HCT116 (cell line): ENCODE measurements at regions not wholly inside any gene's neighbourhood (a gene's known extent, or its start where the extent isn't known, plus 50 kb on each side); places are given as distances from the start of the nearest gene placed in this dataset.

ENCODE experiments used
- ATAC-seq: fragments of 200-7000 bp; cut with Tn5 transposase; 2 replicates; pipeline ENCODE4 v1.9.1; 2020; ENCODE audit warnings: mild to moderate bottlenecking, moderate library complexity
- BruUV-seq: library from RNA; stranded (reverse); fragments of 400-500 nt; replicated peaks from 2 replicates; lab custom pipeline; 2021; lab: Mats Ljungman, UMichigan
- CTCF ChIA-PET: fragments of 300-600 bp; sonication (Branson Sonifier 250); formaldehyde crosslinking; loops from one replicate; lab custom pipeline; 2021; ENCODE audit warnings: antibody characterized with exemption; lab: Charles Lee
- POLR2A ChIA-PET: fragments of 300-600, 350-600 bp; sonication (Branson Sonifier 250); formaldehyde crosslinking; loops from one replicate; lab custom pipeline; 2021; ENCODE audit warnings: antibody characterized with exemption; lab: Charles Lee
- RAD21 ChIA-PET, 2 experiments: fragments of 300-600 bp; sonication (Branson Sonifier 250); formaldehyde crosslinking; loops; one replicate each; lab custom pipeline; 2023; ENCODE audit warnings: low total read pairs in 2 of 2; ENCODE audit not compliant: uncharacterized antibody in 2 of 2, unreplicated experiment in 2 of 2, low non-redundant PET in 1 of 2; lab: Charles Lee
- DNase-seq: peaks from one replicate; pipeline ENCODE4 v3.0.0-alpha.2; 2010; ENCODE audit warnings: low read depth, low spot score
- H2AFZ ChIP-seq: fragments of 200-600 bp; shearing (Covaris generic), sonication (generic); 2 replicates; pipeline ENCODE4 v1.6.1; 2017; ENCODE audit warnings: low read depth, mixed run types, mixed read lengths, antibody characterized with exemption, low read length; ENCODE audit not compliant: poor library complexity, severe bottlenecking
- H3K27ac ChIP-seq: 2 replicates; pipeline ENCODE4 v1.5.1; 2012; ENCODE audit warnings: low read depth, low read length
- H3K27me3 ChIP-seq: fragments of 200-600 bp; sonication (generic); 2 replicates; pipeline ENCODE4 v1.6.1; 2016; ENCODE audit warnings: mixed run types, low read length, mixed read lengths; ENCODE audit not compliant: insufficient read depth
- H3K36me3 ChIP-seq, 2 experiments: fragments of 200-500 bp in 1 of 2; fragments of 200-600 bp in 1 of 2; sonication (Bioruptor generic) in 1 of 2; sonication (generic) in 1 of 2; 2 replicates each; pipeline versions ENCODE4 v1.5.1 to v1.6.1; 2014 to 2016; ENCODE audit warnings: low read length in 2 of 2, inconsistent platforms in 1 of 2, mixed read lengths in 1 of 2, mixed run types in 1 of 2; ENCODE audit not compliant: insufficient read depth in 2 of 2, control insufficient read depth in 1 of 2
- H3K4me1 ChIP-seq, 2 experiments: fragments of 200-600 bp in 1 of 2; sonication (generic) in 1 of 2; 2 replicates each; pipeline versions ENCODE4 v1.5.1 to v1.6.1; 2012 to 2017; ENCODE audit warnings: low read length in 2 of 2, inconsistent platforms in 1 of 2, mild to moderate bottlenecking in 1 of 2, mixed read lengths in 1 of 2, mixed run types in 1 of 2, moderate library complexity in 1 of 2; ENCODE audit not compliant: insufficient read depth in 2 of 2, control insufficient read depth in 1 of 2
- H3K4me2 ChIP-seq: fragments of 200-600 bp; sonication (generic); 2 replicates; pipeline ENCODE4 v1.6.1; 2017; ENCODE audit warnings: mixed run types, low read length, mixed read lengths
- H3K4me3 ChIP-seq, 2 experiments: fragments of 200-600 bp in 1 of 2; sonication (generic) in 1 of 2; replicated peaks in 1 of 2; 2 replicates each; pipeline ENCODE4 v1.5.1; 2011 to 2016; ENCODE audit warnings: low read length in 2 of 2, control low read depth in 1 of 2, low read depth in 1 of 2, mild to moderate bottlenecking in 1 of 2, mixed read lengths in 1 of 2, mixed run types in 1 of 2
- H3K79me2 ChIP-seq: fragments of 200-600 bp; sonication (generic); 2 replicates; pipeline ENCODE4 v1.6.1; 2017; ENCODE audit warnings: mild to moderate bottlenecking, mixed run types, low read length, moderate library complexity, mixed read lengths; ENCODE audit not compliant: insufficient read depth
- H3K9ac ChIP-seq: fragments of 200-600 bp; sonication (generic); 2 replicates; pipeline ENCODE4 v1.6.1; 2016; ENCODE audit warnings: low read length, mixed read lengths
- H3K9me2 ChIP-seq: fragments of 200-600 bp; sonication (generic), shearing (Covaris generic); 2 replicates; pipeline ENCODE4 v1.6.1; 2017; ENCODE audit warnings: mixed run types, mild to moderate bottlenecking, moderate library complexity; ENCODE audit not compliant: insufficient read depth
- H3K9me3 ChIP-seq, 2 experiments: fragments of 200-500 bp in 1 of 2; fragments of 200-600 bp in 1 of 2; sonication (Bioruptor generic) in 1 of 2; sonication (generic) in 1 of 2; 2 replicates each; pipeline ENCODE4 v1.6.1; 2014 to 2017; ENCODE audit warnings: low read length in 2 of 2, mixed read lengths in 2 of 2, inconsistent platforms in 1 of 2, low read depth in 1 of 2, mild to moderate bottlenecking in 1 of 2, mixed run types in 1 of 2, moderate library complexity in 1 of 2; ENCODE audit not compliant: control insufficient read depth in 1 of 2, insufficient read depth in 1 of 2
- H4K20me1 ChIP-seq: fragments of 200-600 bp; sonication (generic), shearing (Covaris generic); 2 replicates; pipeline ENCODE4 v1.6.1; 2017; ENCODE audit warnings: mixed run types, mild to moderate bottlenecking, moderate library complexity; ENCODE audit not compliant: insufficient read depth
- EGR1 ChIP-seq: IDR thresholded peaks from 2 replicates; pipeline ENCODE4 v1.6.1; 2012; ENCODE audit warnings: low read depth
- ELF1 ChIP-seq: IDR thresholded peaks from 2 replicates; pipeline ENCODE4 v1.6.1; 2012; ENCODE audit warnings: low read depth, borderline replicate concordance
- EZH2 ChIP-seq: fragments of 200-600 bp; sonication (generic); IDR thresholded peaks from 2 replicates; pipeline ENCODE4 v1.6.1; 2017; ENCODE audit warnings: antibody characterized with exemption, mixed run types
- JUND ChIP-seq: IDR thresholded peaks from 2 replicates; pipeline ENCODE4 v1.6.1; 2012
- MAX ChIP-seq: IDR thresholded peaks from 2 replicates; pipeline ENCODE4 v1.6.1; 2012
- REST ChIP-seq: IDR thresholded peaks from 2 replicates; pipeline ENCODE4 v1.6.1; 2012; ENCODE audit warnings: low read depth
- SP1 ChIP-seq: IDR thresholded peaks from 2 replicates; pipeline ENCODE4 v1.6.1; 2012; ENCODE audit warnings: low read depth
- TCF7L2 ChIP-seq: IDR thresholded peaks from 2 replicates; pipeline ENCODE4 v1.7.0; 2011; ENCODE audit warnings: borderline replicate concordance, inconsistent platforms; ENCODE audit not compliant: insufficient read depth, insufficient read length; ENCODE audit errors: extremely low read depth
- ZNF274 ChIP-seq: fragments of 200-500 bp; sonication (Bioruptor generic); IDR thresholded peaks from 2 replicates; pipeline ENCODE4 v1.6.1; 2014; ENCODE audit warnings: mild to moderate bottlenecking, low read depth, low read length, inconsistent platforms
- intact Hi-C: fragments of 100-400 bp; cut with micrococcal nuclease; formaldehyde crosslinking; loops from 2 replicates; pipeline ENCODE4 v1.10.0; 2022

- no TSS peak for BruUV-seq
- RAD21 ChIA-PET = no interaction called here
- Histone ChIP-seq H3K27me3 (no peaks in the 10 kb centered on the region), H4K20me1 (no peaks in the 10 kb centered on the region), H3K27ac (no peak overlapping the region), H3K4me1 (no peaks in the 10 kb centered on the region), H3K36me3 (no peaks in the 10 kb centered on the region), H3K9me3 (no peaks in the 10 kb centered on the region), H3K9me2 (no peaks in the 10 kb centered on the region), H3K4me2 (no peak overlapping the region), H3K9ac (no peak overlapping the region), H3K4me3 (no peak overlapping the region), H2AFZ (no peak overlapping the region), H3K79me2 (no peaks in the 10 kb centered on the region)
- DNase-seq (no peak), ATAC-seq (no peak)
- no peak for TF ChIP-seq ZNF274
- no peak for TF ChIP-seq REST
- TF ChIP-seq SP1 = no peak
- TF ChIP-seq MAX = no peak
- no peak for TF ChIP-seq ELF1
- TF ChIP-seq EGR1 = no peak
- TF ChIP-seq JUND = no peak
- TF ChIP-seq TCF7L2 = no peak
- TF ChIP-seq EZH2 = no peak
- CTCF ChIA-PET = no interaction called here
- intact Hi-C loops = no loop called here
- POLR2A ChIA-PET = no interaction called here
Measured at GRCh38 chr5:143721925-143722324, 90.0 kb upstream of the HMHB1 start.
